ENCODE measurements at regions not wholly inside any gene's neighbourhood (a gene's known extent, or its start where the extent isn't known, plus 50 kb on each side); places are given as distances from the start of the nearest gene placed in this dataset.
"Not testable (repeated sequence)": the region's sequence is repeated elsewhere in the genome, so short reads cannot be mapped to it uniquely, and the experiment has no call there.

- DNase-seq (ENCODE audit: low read depth) = no peak
Measured at GRCh38 chr1:234920136-234920842, 208.3 kb downstream of the TOMM20 start.

DNA sequence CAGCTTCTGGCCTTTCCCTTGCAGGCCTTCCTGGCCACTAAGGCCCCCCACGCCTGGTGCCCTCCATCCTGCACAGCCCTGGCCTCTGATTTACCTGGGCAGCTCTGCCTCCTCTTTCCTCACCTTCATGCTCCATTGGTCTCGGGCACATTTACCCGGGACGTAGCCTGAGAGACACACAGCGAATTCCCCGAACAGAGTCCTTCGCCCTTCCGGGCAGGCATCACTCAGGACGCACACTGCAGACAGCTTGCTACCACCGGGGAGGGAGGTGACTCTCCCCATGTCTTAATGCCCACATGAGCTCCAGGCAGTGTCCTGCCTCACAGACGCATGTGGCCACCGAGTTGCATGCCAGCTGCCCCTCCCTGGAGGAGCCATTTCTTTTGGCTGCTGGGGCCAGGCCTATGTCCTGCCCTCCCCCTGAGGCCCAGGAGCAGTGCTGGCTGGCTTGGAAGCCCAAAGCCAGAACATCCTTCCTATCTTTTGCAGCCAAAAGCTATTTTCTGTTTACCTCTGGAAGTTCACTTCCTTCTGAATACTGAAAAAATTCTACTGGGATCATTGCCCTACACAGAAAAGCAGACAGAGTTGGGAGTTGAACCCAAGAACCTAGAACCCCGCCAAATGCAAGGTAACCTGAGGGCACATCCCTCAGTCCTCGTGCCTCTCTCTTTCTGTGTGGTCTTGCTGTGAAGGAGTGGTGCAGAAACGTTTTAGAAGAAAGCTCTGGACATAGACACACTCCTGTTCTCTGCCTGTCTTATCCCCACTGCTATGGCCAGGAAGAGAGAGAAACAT is 209.5 kb downstream of the TOMM20 start:
- no peak for DNase-seq (ENCODE audit: low read depth)

GRCh38 chr1:234918181-234918841 is 210.3 kb downstream of the TOMM20 start:
- no peak for DNase-seq (ENCODE audit: low read depth)

DNA sequence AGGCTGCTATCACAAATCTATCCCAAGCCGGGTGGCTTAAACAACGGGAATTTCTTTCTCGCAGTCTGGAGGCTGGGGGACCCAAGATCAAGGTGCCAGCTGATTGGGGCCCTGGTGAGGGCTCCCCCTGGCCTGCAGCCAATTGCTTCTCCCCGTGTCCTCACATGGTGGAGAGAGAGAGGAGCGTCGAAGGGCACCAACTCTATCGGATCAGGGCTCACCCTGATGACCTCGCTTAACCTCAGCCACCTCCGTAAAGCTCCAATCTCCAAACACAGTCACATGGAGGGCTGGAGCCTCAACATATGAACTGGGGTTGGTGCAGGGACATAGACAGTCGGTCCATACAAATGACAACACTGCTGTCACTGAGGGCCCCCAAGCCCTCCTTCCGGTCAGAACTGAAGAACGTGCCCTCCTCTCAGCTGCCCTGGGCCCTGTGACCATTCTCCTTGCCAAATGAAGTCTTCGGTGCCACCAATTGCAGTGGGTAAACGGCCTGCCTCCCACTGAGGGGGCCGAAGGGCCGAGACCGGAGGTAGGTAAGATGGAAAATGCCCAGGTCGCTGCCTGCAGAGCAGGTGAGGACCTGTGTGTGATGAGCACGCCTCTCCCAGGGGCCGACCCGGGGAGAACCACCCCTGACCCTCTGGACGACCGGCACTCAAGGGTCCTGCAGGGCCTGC is 211.0 kb downstream of the TOMM20 start:
- DNase-seq (ENCODE audit: low read depth) = no peak

DNA sequence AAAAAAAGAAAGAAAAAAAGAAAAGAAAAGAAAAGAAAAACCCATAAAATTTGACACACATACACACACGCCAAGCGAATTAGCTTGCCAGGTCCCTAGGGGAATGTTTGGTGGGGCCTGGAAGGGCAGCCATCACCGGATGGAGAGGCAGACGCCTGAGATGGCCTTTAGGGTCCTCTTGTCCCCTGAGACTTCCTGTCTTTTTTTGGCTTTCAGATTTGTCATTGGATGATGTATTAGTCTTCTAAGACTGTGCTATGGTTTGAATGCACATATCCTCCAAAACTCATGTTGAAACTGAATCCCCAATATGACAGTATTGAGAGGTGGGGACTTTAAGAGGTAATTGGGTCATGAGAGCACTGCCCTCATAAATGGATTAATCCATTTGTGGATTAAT is 211.8 kb downstream of the TOMM20 start:
- DNase-seq (ENCODE audit: low read depth) = no peak

- DNase-seq (ENCODE audit: low read depth) = no peak
Measured at GRCh38 chr1:234915924-234916675, 212.5 kb downstream of the TOMM20 start.

- DNase-seq (ENCODE audit: low read depth) = no peak
Measured at GRCh38 chr1:234914606-234915290, 213.9 kb downstream of the TOMM20 start.

DNA sequence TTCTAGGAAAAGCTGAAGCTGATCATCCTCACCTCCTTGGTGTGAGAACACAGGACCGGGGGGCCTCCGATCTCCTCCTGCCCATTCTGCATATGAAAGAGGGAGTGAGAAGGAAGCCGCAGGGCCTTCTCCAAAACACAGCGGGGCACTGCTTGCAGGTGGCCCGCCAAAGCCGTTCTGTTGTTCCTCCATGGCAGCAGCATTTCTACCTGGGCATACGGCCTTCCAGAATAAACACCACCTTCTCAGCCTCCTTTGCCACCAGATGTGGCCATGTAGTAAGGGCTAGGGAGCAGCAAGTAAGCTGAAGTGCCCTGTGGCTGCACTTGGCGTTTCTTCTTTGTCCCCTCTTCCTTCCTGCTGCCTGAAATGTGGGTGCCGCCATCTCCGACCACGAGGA is 214.9 kb downstream of the TOMM20 start:
- DNase-seq (ENCODE audit: low read depth) = no peak

DNA sequence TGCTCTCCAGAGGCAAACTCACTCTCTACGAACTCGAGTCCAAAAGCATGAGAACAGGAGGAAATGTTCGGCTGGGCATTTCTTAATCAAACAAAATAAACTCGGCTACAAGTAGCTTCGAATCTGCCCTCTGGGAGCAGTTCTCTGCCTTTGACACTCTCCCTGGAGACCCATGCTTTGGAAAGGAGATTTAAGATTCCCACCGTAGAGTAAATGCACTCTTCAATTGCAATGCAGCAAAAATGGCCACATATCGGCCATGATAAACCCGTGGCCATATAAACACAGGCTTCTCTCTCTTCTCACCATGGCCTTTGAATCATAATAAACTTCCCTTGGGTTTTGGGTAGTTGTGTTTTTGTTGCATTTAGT is 215.4 kb downstream of the TOMM20 start:
- no peak for DNase-seq (ENCODE audit: low read depth)

DNA sequence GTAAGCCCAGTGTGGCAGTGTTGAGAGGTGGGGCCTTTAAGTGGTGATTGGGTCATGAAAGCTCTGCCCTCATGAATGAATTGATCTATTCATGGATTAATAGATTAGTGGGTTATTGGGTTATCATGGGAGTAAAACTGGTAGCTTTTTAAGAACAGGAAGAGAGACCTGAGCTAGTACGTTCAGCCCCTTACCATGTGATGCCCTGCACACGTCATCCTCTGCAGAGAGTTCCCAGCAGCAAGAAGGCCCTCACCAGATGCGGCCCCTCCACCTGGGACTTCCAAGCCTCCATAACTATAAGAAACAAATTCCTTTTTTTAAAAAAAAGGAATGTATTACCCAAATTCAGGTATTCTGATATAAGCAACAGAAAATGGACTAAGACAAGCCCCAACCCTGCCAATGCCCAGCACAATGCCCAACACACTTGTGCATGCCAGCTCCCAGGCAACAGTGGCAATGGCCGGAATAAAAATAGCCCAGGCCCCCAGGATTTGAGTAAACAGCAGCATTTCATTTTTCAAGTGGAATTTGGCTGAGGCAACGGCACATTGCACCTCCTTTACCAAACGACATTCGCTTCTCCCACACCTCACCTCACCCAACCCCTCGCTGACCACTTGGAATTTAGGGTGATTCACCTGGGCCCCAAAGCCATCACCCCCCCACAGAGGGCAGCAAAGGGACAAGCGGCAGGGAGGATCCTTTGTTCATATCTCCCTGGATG is 215.9 kb downstream of the TOMM20 start:
- peak; percentile 45 for DNase-seq (ENCODE audit: low read depth)

DNA sequence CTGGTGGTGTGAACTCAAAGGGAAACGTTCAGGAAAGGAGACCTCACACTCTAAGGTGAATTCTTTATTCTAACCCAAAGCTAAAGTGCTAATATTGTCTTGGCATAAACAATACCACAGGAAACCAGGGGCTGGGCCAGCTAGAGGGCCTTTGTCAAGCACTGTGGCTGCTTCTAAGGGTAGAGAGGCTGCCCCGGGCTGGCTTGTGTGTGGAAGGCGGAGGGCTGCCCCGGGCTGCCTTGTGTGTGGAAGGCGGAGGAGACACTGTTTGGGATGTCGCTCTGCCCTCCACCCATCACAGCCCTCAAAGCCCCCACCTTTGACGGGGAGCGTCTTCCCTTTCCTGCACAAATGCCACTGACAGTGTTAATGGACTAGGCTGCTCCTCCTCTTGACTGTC is 216.8 kb downstream of the TOMM20 start:
- no peak for DNase-seq (ENCODE audit: low read depth)

DNA sequence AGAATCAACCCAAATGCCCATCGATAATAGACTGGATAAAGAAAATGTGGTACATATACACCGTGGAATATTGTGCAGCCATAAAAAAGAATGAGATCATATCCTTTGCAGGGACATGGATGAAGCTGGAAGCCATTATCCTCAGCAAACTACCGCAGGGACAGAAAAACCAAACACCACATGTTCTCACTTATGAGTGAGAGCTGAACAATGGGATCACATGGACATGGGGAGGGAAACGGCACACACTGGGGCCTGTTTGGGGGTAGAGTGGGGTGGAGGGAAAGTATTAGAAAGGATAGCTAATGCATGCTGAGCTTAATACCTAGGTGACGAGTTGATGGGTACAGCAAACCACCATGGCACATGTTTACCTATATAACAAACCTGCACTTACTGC is 217.5 kb downstream of the TOMM20 start:
- DNase-seq (ENCODE audit: low read depth) = not testable (repeated sequence)

GRCh38 chr1:234909851-234910250 is 218.8 kb downstream of the TOMM20 start:
- no peak for DNase-seq (ENCODE audit: low read depth)

- DNase-seq (ENCODE audit: low read depth) = no peak
Measured at GRCh38 chr1:234909307-234909810, 219.3 kb downstream of the TOMM20 start.

DNA sequence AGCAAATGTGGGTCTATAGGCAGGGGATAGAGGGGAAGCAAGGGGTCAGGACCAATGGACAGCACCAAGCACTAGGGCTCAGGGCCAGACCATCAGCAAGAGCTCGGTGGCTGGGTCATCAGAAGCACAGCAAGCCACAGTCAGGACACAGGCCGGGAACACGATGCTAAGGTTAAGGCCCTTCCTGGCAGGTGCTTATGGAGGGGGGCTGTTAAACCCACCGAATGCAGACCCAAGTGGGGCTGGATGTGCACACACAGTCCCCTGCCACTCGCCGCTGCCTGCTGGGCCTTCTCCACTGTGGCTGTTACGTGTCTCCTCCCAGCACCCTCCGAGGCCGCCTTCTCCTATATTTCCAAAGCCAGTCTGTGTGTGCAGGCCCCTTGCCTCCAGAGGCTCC is 220.1 kb downstream of the TOMM20 start:
- DNase-seq (ENCODE audit: low read depth) = no peak

DNA sequence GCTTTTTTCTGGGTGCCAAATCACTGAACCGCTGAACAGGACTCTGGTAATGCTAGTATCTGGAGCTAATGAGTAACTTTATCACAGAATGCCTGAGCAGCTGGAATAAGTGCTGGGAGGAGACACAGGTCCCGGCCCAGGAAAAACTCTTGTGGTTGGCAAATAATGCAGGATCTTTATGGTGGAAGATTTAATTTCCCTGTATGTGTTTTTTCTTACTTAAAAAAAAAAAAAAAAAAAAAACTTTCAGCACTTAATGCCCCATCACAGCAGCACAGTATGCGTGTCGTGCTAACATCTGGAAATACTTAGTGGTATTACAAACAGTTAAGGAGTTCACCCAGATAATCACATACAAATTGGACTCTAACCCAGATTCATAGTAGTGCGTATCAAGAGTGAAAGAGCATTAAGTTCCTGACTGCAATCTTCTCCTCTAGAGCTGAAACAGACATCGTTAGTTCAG is 220.7 kb downstream of the TOMM20 start:
- peak; percentile 94 for DNase-seq (ENCODE audit: low read depth)

GRCh38 chr1:234907208-234907939 is 221.3 kb downstream of the TOMM20 start:
- DNase-seq (ENCODE audit: low read depth) = no peak

DNA sequence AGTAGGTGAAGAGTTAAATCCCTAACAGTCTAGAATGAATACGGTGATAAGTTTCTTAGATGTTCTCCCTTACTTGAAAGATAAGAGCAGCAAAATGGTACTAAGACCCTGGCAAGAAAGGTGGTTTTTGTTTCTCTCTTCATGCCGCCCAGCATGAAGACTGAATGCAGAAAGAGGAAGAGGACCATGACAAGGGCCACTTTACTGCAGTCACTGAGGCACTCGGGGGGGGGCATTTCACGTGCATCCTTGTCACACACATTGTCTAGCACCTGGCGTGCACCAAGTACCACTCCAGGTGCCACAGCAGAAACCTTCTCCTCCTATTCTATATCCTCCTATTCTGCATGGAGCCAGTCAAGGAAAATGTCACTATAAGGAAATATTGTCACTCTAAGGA is 222.0 kb downstream of the TOMM20 start:
- no peak for DNase-seq (ENCODE audit: low read depth)
